B cell (primary cell): ENCODE measurements at regions not wholly inside any gene's neighbourhood (a gene's known extent, or its start where the extent isn't known, plus 50 kb on each side); places are given as distances from the start of the nearest gene placed in this dataset.

Experiments
- EZH2 ChIP-seq: IDR thresholded peaks from 2 replicates; pipeline ENCODE4 v1.6.1; 2012; ENCODE audit warnings: borderline replicate concordance, low read depth, mild to moderate bottlenecking, moderate library complexity, low read length; ENCODE audit not compliant: insufficient read depth, poor library complexity, severe bottlenecking
- TF ChIP-seq, protein P1 (sequence below): fragments of 200-600 bp; IDR thresholded peaks from one replicate; pipeline ENCODE4 v1.8.0; 2022; ENCODE audit warnings: antibody characterized with exemption, mild to moderate bottlenecking

DNA sequence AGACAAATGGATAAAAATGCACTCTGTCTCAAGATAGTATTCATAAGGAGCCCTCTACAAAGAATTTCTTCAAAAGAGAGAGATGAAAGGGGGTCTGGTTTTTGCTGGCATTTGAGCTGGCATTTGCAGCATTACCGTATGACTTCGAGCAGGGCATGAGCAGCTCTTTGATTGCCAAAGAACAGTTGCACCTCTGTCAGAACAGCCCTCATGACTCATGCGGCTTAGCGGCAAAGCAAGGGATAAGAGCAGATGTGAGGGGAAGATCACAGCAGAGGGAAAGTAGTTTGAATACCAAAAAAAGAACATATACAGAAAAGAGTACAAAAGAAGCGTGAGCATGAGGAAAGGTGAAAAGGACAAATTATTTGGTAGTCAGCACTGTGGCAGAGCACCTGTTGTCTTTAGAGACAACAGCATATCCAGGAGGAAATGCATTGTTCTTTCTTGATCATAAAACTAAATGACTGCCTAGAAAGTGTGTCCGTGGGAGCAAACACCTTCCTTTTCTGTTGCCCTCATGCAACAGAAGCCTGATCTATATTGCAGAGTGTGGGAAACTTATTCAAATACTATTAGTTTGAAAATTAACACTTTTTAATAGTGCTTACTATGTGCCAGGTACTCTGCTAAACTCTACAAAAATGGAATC lies 80.5 kb upstream of the SLC24A5 start:
- TF ChIP-seq, protein P1, sequence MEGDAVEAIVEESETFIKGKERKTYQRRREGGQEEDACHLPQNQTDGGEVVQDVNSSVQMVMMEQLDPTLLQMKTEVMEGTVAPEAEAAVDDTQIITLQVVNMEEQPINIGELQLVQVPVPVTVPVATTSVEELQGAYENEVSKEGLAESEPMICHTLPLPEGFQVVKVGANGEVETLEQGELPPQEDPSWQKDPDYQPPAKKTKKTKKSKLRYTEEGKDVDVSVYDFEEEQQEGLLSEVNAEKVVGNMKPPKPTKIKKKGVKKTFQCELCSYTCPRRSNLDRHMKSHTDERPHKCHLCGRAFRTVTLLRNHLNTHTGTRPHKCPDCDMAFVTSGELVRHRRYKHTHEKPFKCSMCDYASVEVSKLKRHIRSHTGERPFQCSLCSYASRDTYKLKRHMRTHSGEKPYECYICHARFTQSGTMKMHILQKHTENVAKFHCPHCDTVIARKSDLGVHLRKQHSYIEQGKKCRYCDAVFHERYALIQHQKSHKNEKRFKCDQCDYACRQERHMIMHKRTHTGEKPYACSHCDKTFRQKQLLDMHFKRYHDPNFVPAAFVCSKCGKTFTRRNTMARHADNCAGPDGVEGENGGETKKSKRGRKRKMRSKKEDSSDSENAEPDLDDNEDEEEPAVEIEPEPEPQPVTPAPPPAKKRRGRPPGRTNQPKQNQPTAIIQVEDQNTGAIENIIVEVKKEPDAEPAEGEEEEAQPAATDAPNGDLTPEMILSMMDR = no peak
- no peak for TF ChIP-seq EZH2
